GM20000 (cell line): ENCODE measurements at regions not wholly inside any gene's neighbourhood (a gene's known extent, or its start where the extent isn't known, plus 50 kb on each side); places are given as distances from the start of the nearest gene placed in this dataset.

Source experiments
- DNase-seq: peaks from one replicate; pipeline ENCODE4 v3.0.0; 2012; ENCODE audit warnings: low spot score
- TF ChIP-seq, protein P1 (sequence below): IDR thresholded peaks from 2 replicates; pipeline ENCODE4 v1.5.1; 2012; ENCODE audit warnings: mild to moderate bottlenecking, control low read depth; ENCODE audit errors: extremely low read depth, missing control alignments

- no peak for DNase-seq
- TF ChIP-seq, protein P1, sequence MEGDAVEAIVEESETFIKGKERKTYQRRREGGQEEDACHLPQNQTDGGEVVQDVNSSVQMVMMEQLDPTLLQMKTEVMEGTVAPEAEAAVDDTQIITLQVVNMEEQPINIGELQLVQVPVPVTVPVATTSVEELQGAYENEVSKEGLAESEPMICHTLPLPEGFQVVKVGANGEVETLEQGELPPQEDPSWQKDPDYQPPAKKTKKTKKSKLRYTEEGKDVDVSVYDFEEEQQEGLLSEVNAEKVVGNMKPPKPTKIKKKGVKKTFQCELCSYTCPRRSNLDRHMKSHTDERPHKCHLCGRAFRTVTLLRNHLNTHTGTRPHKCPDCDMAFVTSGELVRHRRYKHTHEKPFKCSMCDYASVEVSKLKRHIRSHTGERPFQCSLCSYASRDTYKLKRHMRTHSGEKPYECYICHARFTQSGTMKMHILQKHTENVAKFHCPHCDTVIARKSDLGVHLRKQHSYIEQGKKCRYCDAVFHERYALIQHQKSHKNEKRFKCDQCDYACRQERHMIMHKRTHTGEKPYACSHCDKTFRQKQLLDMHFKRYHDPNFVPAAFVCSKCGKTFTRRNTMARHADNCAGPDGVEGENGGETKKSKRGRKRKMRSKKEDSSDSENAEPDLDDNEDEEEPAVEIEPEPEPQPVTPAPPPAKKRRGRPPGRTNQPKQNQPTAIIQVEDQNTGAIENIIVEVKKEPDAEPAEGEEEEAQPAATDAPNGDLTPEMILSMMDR = no peak
These were observed 81.5 kb upstream of the NGF start for GRCh38 chr1:115419571-115419970.

DNA sequence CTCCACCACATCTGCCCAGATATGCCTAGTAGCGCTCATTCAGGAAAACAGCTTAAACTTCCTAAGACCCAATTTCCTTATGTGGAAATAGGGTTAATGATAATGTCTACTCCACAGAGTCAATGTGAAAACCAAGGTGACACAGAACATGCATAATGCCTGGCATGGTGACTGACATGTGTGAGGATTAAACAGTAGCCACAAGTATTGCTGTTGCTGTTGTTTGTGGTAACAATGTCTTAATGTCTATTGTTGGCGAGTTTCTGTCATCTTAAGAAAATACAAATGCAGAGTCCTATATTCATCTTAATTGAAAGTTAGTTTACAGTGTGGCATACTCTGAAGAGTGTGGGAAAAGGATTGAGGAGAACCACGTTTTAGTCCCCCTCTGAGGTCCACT is 75.6 kb upstream of the NGF start:
- TF ChIP-seq, protein P1 = no peak
- no peak for DNase-seq

DNA sequence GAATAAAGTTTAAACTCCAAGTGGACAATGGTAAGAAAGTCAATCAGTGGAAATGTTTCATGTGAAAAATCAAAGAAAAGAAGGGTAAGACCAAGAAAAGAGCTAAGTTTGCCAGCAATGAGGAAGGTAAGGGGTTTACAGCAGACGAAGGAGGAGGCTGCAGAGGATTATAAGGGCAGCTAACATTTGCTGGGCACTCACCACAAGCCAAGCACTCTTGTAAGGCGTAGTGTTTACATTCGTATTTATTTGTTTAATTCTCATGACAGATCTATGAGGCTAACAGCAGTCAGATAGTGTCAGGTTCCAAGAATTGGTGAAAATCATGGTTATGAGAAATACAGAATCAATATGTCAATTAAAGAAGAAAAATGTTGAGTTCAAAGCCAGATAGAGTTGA is 75.2 kb upstream of the NGF start:
- DNase-seq = no peak
- TF ChIP-seq, protein P1 = no peak

GRCh38 chr1:115412733-115413132 is 74.7 kb upstream of the NGF start:
- TF ChIP-seq, protein P1 = no peak
- DNase-seq = no peak

DNA sequence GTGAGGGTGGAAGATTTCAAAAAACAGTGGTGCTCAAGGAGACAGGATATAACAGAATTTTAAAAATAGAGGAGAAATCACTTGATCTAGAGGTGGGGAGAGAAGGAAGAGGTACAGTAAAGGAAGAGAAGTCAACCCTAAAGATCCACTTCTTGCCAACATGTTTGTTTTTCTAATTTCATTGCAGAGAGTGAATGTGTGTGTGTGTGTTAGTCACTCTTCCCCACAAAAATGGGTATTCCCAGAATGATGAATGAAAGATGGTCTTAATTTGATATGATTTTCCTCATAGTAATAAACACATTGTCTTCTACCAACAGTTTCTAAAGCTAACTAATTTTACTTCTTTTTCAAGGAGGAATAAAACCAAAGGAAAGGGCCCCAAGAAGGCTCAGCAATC is 74.2 kb upstream of the NGF start:
- TF ChIP-seq, protein P1 = no peak
- DNase-seq = no peak

DNA sequence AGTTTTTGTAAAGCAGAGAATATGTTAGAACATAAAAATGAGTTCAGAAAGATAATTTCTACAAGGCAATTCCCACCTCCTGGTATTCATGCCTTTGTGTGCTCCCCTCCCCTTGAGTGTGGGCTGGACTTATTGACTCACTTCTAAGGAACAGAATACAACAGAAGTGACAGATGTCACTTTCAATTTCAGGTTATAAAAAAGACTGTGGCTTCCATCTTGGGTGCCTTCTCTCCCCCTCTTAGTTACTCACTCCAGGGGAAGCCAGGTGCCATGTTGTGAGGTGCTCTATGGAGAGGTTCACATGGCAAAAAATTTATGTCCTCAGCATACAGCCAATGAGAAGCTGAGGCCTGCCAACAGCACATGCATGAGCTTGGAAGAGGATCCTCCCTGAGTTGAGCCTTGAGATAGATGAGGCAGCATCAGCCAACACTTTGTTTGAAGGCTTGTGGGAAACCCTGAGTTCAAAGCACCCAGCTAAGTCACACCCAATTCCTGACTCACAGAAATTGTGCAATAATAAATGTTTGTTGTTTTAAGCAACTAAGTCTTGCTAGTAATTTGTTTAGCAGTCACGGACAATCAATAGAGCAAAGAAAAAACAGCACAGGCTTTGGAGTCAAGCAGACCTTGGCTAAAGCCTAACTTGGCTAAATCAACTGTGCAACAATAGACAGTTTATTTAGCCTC is 73.5 kb upstream of the NGF start:
- TF ChIP-seq, protein P1 = no peak
- no peak for DNase-seq

DNA sequence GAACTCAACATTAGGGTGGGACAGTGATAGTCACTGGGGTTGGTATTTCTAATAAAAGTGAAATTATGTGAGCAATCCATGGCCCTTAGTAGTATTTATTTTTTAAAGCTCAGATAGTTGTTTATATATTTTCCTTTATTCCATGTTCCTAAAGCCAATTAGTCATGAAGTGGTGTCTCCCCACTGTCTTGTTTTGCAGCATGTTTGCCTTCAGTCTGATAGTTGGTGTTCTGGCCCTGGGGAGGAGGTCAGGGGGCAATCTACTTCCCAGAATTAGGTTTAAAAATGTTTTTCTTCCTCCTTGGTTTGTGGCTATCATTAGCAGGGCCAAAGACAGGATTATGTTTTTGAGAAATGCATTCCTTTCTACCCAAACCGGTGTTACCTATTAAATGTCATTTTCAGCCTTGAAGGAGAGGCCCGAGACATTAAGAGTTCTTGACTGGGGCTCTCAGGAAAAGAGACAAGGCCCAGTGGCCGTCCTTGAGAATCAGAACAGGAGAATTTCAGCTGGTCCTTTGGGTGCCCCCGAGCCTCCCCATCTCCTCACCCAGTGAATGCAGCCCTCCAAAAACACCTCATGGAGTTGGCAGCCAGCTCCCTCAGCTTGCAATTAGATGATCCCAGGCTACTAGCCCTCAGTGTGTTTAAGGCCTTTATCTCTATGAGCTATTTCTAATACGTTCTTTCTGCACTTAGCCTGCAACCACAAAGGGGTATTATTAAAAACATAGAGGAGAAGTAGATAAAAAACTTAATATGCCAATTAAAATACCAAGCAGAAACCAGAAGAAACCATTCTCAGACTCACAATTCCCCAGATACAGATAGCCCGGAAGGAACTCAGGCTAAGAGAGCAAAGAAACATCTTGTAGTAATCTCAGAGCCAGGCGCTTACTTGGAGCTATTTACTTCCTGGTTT is 71.3 kb upstream of the NGF start:
- DNase-seq = no peak
- TF ChIP-seq, protein P1 = no peak
